GM18909 (cell line): ENCODE measurements at regions not wholly inside any gene's neighbourhood (a gene's known extent, or its start where the extent isn't known, plus 50 kb on each side); places are given as distances from the start of the nearest gene placed in this dataset.

Experiments
- ATAC-seq: cut with Tn5 transposase; IDR thresholded peaks from one replicate; pipeline ENCODE4 v1.9.1; 2021; ENCODE audit warnings: mild to moderate bottlenecking; ENCODE audit not compliant: unreplicated experiment, poor library complexity

DNA sequence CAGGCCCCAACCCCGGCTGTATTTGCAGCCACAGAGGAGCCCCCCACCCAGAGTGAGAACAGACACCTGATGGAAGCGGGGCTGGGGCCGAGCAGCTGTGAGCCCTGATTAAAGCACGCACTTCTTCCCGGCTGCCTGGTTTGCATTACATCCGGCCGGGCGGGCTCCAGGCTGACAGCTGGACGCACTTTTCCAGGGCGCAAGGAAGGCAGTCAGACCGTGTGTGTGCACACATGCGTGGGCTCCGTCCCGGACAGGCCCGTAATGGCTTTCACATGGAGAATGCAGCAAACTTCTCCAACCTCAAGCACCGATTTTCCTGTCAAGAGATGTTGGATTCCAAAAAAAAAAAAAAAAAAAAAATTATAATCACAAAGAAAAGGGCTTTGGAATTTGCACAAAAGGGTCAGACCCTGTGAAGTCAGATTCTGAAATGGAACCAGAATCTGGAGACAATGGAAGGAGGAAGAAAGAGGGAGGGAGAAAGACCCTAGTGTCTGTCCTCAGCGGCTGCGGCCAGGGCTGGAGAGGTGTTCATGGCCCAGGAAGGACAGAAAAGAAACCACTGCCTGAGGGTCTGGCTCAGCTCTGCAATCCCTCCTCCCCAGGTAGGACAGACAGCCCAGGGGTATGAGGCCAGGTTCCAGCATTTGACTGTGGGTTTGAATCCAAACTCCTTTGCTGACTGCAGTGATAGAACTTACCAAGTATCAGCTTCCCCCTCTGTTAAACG, 365.5 kb downstream of the MN1 start:
- ATAC-seq: no peak

DNA sequence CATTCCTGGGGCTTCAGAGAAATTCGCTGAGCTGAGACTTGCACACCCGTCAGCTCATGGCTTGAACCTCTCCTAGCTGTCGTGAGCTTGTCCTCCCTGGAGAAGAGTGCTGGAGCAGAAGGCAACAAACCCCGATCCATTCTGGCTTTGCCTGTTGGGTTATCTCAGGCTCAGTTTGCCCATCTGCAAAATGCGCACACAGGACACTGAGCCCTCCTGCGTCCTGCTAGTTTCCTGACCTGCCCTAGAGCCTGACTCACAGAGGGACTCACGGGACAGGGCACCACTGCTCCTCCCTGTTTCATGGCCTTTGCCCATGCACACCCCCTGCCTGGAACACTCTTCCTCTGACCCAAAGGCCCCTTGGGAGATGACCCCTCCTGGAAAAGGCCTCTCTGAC, 365.0 kb downstream of the MN1 start:
- ATAC-seq: no peak

DNA sequence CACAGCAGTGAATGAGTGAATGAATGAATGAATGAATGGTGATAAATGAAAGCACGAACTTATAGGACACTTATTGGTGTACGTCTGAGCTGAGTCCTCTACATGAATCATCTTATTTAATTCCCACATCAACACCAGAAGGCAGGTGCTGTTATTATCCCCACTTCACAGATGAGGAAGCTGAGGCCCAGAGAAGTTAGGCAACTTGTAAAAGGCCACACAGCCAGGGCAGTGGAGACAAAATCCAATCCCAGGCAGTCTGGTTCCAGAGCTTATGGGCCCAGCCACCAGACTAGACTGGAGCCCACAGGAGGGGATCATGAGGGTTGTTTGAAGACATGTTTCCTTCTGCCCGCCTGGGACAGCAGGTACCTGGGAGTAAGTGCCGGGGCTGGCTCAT, 364.0 kb downstream of the MN1 start:
- ATAC-seq: no peak

DNA sequence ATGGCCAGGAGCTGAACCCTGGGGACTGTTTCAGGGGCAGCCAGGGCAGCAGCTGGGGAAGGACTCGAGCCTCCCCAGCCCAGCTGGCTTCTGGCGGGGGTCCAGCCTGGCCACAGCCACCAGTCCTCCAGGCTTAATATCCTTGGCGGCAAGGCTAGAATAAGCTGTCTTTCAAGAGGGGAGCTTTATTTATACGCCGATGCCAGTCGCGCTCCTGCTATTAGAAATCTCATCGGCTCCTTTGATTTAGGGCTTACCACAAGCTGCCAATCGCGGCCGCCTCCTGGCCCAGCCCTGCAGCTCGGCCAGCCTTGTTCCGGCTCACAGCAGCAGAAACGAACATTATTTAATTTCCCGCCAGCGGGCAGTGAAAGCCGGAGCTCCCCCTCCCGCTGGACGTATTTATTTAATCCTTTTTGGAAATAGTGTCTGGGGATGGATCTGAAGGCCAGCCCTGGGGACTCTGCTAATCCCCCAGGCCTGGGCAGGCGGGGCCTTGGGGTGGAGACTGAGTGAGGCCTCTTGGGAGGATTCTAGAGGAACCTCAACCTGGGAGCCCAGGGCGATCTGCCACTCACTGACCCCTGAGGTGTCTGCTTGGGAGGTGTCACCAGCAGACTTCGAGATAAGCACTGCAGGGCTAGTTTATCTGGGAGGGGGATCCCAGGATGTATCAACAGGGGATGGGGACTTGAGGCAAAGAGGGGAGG, 363.1 kb downstream of the MN1 start:
- no peak for ATAC-seq

DNA sequence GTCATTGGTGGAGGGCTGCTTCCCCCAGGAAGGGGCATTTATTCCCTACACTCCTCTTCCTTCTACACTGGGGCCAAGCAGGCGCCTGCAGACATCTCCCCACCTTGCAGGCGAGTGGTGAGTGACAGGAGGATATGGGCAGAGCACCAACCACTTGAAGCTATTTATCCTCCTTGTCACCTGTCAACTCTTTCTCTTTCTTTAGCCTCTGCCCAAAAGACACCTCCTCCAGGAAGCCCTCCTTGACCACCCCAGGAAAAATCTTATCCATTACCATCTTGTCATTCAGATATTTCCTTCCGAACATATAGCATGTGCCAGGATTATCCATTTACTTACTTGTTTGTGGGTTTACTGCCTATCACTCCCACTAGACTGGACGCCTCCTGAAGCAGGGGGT, 362.4 kb downstream of the MN1 start:
- no peak for ATAC-seq

DNA sequence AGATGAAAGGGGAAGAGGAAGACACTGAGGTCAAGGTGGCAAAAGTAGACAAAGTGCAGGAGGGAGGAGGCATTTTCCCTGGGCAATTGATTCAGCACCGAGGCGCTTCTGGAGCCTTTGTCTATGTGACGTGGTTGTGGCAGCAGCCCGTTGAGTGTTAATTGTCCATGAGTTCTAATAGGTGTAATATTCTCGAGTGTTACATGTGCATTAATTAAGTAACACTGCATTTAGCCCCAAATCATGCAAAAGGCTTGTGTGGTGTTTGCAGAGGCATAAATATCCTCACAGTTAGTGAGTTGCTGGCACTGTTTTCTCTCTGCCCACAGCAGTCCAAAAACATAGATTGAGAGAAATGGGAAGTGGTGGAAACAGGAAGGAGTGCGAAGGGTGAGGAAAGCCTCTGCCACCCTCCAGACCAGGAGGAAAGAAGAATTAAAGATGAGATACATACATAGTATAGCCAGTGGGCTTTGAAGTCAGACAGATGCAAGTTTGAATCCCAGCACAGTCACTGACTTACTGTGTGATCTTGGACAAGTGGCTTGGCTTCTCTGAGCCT, 361.2 kb downstream of the MN1 start:
- ATAC-seq: no peak

DNA sequence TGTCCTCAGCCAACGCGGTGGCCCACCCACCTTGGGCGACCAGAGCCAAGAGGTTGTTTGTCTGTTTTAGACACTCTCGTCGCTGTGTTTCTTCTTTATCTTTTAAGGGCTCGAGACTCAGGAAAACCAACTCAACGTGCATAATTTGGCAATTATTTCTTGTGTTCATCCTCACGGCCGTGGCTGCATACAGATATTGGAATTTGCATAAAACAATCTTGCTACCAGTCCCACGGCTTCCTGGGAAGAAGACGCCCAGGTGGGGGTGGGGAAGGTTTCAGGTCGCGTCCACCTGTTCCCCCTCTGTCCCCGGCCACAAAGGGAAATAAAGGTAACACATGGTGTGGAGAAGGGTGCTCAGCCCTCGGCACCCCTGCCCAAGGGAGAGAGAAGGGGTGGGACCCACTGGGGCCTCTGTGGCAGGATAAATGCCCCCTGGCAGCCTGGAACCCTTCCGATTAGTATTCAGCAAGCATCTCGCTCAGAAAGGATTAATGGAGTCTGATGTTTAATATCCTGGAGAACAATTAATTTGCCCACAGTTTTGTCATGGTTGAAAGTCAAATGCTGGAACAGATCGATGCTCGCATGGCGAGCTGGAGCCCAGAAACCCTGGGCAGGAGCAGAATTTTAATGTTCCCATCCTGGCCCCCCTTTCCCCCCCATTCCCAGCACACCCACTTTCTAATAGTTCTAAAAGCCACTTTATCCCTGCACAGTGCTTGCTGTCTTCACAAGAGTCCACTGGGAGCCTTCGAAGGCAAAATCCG, 359.7 kb downstream of the MN1 start:
- no peak for ATAC-seq

DNA sequence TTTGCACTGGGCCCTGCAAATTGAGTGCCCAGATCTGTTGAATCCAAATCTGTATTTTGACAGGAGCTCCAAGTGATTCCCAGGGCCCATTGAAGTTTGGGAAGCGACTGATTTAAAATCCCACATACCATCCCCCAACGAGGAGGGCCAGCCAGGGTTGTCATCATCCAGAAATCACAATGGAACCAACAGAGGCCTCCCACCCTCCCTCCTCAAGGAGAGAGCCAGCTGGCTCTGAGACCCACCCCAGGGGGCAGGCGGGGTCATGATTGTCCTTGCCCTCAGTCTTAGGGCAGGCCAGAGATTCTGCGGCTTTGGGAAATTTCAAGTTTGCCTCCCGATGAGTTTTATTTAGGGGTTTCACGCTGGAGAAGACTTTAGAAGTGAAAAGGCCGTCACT, 358.2 kb downstream of the MN1 start:
- no peak for ATAC-seq

DNA sequence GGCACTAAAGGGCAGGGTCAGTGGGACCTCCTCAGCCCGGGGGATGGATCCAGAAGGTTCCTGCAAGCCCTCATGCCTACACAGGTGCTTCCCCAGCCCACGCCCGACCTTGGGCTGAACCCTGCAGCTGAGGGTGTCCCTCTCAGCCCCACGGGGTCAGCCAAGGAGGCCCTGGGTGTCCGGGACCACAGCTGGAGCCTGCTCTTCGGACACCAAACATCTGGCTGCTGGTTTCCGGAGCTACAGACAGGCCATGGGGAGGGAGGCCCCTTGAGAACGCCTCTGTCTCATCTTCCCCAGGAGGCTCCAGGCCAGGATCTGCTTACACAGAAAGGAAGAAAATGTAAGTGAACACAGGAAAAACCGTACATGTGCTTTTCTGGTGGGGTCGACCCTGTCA, 355.7 kb downstream of the MN1 start:
- ATAC-seq: no peak

DNA sequence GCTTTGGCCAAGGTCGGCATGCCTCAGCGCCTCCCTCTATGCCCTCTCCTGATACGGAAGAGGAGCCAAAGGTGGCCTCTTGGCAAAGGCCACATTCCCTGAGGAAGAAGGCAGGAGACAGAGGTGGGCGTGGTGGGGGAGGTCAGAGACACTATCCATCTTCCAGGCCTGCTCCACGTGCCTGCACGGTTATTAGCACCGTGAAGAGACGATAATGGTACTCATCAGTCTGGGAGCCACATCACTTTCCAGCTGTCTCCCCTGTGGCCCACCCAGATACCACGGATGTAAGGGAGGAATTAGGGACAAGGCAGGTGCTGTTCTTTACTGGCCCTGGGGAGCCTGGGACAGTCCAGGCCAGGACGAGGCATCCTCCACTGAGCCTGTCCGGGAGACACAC, 354.3 kb downstream of the MN1 start:
- no peak for ATAC-seq

DNA sequence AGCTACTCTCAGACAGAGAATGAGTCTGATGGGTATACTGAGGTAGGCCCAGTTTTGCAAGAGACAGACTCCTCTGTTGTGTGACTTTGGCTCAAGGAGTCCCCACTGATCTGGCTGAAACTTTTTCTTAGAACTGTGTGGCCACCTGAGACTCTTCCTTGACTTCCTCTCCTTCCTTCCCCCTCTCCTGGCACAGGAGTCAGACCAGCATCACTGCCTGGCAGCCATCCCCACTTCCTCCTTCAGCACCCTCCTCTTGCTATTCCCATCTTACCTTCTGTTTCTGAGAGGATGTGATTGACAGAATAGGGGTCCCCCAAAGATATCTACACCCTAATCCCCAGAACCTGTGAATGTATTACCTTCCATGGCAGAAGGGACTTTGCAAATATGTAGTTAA, 351.1 kb downstream of the MN1 start:
- ATAC-seq: no peak

DNA sequence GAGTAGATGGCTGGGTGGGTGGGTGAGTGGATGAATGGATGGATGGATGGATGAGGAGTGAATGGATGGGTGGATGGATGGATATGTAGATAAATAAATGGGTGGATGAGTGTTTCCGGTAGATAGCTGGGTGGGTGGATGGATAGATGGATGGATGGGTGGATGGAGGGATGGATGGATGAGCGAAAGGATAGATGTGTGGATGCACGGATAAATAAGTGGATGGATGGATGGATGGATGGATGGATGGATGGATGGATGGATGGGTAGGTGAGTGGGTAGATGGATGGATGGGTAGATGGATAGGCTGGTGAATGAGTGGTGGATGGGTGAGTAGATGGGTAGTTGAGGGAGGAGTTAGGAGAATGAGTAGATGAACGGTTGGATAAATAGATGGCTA, 349.3 kb downstream of the MN1 start:
- no peak for ATAC-seq

DNA sequence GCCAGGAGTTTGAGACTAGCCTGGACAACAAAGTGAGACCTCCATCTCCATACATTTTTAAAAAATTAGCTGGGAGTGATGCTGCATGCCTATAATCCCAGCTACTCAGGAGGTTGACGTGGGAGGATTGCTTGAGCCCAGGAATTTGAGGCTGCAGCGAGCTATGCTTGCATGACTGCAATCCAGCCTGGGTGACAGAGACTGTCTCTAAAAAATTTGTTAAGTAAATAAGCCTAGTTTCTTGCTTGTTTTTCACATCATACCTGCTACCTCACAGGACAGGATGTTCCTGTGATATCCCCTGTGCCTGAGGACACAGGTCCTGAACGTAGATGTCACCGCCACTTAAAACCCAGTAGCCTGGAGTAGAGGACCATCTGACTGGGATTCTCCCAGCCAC, 348.6 kb downstream of the MN1 start:
- no peak for ATAC-seq

DNA sequence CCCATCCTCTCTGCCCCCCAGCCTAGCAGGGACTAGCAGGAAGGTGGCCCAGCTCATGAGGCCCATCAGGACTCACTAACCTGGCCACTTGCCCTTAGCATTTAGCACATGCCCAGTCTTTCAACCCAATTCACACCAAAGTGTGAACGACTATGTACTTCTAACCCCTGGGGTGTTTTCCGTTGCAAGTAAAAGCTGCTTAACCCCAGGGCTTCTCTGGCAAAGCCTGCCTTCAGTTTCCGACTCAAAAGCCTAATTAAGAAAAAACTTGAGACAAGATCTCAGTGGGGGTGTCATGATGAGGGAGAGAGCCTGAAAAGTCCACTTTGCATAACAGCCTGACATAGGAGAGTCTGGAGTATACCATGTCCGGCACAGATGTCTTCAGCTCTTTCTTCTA, 347.8 kb downstream of the MN1 start:
- ATAC-seq: no peak

DNA sequence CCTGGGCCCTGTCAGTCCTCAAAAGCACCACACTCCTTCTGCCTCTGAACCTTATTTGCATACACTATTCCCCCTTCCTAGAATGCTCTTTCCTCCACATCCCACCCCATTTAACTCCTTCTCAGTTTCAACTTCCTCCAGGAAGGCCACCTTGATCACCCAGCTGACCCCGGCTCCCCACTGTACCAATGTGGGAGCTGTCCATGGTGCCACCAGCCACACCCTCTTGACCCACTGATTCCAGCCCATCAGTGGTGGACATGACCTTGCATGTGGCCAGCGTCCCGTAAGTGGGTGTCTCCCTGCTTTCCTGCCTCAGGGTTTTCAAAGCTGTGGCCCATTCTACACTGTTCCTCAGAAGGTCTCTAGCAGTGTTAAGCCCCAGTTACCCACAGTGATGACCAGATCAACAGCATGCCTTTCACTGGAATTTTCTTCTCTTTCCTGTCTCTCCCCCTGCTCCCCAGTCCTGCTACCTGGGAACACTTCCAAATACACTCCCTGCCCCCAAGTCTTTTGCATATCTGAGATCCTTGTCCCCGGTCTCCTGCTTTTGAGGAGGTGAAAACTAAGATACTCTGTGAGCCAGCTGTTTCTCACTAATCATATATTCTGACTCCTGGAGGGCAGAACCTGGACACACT, 346.6 kb downstream of the MN1 start:
- ATAC-seq: no peak

DNA sequence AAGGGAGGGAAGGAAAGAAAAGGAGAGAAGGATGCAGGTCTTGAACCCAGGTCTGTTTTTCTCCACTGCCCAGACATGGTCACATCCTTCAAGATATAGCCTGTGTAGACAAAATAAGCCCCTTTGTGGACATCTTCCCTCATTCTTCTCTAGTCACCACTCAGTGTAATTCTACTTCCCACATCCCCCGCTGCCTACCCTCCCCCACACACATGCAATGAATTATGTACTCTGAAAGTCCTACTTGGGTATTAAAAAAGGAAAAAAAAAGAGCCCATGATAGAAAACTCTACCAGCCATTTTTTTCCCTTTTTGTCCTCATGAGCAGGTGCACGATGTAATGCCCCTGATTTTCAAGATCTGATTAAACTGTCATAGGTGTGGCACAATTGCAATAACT, 346.0 kb downstream of the MN1 start:
- no peak for ATAC-seq

DNA sequence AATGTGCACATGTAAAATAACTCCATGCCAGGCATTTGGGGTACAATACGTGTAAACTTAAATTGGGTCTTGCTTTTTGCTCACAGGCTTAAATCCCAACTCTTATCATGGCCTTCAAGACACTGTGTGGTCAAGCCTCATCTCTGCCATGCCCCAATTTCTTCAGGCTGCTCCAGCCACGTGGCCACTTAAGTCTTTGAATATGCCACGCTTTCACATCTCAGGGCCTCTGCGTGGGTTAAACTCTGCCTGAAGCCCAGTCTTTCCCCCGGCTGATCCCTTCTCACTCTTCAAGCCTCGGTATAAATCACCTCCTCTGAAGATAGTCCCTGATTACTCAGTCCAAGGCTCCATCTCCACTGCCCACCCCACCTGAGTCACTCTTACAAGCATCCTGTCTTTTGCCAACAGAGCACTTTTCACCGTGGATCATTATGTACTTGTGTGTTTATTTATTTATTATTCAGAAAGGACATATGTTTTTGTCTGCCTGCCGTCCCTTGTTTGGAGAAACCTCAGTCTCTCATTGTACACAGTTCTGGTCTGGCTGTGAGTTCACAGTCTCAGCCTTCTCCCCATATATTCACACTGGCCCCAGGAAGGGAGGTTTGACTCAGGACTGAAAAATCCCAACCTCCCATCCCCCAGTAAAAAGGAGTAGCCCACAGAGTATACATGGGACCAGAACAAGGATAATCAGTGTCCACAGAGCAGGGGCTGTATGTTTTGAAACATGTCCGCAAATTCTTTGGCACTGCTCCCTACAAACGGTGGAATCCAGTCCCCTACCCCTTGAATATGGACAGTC, 344.7 kb downstream of the MN1 start:
- ATAC-seq: no peak

DNA sequence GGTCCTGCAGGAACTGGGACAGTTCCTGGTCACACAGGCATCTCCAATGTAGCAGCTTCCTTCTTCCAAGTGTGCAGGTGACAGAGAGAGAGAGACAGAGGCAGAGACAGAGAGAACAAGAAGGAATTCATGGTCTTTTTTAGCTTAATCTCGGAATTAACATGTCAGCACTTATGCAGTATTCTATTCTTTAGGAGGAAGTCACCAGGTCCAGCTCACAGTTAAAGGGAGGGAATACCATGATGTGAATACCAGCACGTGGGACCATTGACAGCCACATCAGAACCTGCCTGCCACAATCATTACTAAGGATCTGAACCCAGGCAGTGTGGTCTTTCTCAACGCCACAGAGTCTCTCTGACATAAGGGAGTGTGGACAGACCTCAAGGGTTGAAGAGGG, 341.6 kb downstream of the MN1 start:
- ATAC-seq: no peak

DNA sequence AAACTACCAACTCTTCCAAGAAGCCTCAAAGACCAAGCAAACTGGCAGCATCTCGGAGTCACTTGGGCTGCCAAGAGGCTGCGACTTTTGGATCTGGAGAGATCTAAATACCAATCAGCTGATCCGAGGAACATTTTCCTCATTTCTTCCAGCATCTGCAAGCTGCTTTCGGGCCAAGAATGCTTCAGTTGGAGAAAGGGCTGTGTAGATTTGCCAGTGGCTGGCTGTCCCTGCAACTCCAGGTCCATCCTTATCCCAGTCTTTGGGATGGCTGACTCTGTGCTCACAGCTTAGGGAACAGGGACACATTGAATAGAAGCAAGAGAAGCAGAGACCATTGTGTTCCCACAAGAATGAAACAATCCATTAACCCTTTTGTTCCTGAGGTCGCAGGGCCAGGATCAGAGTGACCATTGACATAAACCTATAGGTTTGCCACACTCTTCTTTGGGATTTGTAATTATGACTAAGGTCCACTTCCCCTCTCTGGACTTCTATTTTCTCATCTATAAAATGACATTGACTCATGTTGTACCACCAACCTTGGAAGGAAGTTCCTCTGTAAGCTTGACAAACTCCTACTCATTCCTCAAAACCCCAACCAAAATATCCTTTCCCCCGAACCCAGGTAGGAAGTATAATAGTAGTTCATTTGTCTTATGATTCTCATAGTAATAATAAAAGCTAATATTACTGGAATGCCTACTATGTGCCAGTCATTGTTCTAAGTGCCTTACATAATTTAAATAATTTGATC, 340.8 kb downstream of the MN1 start:
- ATAC-seq: no peak
